AG10803 (cell line): ENCODE measurements at regions not wholly inside any gene's neighbourhood (a gene's known extent, or its start where the extent isn't known, plus 50 kb on each side); places are given as distances from the start of the nearest gene placed in this dataset.

Experiments
- DNase-seq: peaks from one replicate; pipeline ENCODE4 v3.0.0; 2010; ENCODE audit warnings: low read depth
- H3K4me3 ChIP-seq: 2 replicates; pipeline ENCODE4 v1.5.1; 2011; ENCODE audit warnings: mild to moderate bottlenecking, low read length, control low read depth
- CTCF ChIP-seq: conservative IDR thresholded peaks from 2 replicates; pipeline ENCODE4 v1.5.1; 2011; ENCODE audit warnings: mild to moderate bottlenecking, low read length, control low read depth, inconsistent platforms

- no peak for TF ChIP-seq CTCF
Measured at GRCh38 chr3:81029861-81030260, 731.6 kb downstream of the GBE1 start.

GRCh38 chr3:81027344-81027743, 734.1 kb downstream of the GBE1 start:
- no peak overlapping the region for H3K4me3 ChIP-seq
- DNase-seq, result no peak
- no peak for TF ChIP-seq CTCF

More at GRCh38 chr3:81029861-81030260, 731.6 kb downstream of the GBE1 start:
- H3K4me3 ChIP-seq, result no peak overlapping the region
- DNase-seq, result no peak

- DNase-seq, result no peak
- no peak for TF ChIP-seq CTCF
- H3K4me3 ChIP-seq, result no peak overlapping the region
Measured at GRCh38 chr3:81024560-81024959, 736.9 kb downstream of the GBE1 start.

- TF ChIP-seq CTCF, result no peak
- no peak overlapping the region for H3K4me3 ChIP-seq
- no peak for DNase-seq
Measured at GRCh38 chr3:81022339-81022738, 739.1 kb downstream of the GBE1 start.

- no peak for DNase-seq
- no peak for TF ChIP-seq CTCF
Measured at GRCh38 chr3:81013360-81013759, 748.1 kb downstream of the GBE1 start.

GRCh38 chr3:81005992-81006391, 755.5 kb downstream of the GBE1 start:
- DNase-seq, result no peak
- no peak for TF ChIP-seq CTCF
- H3K4me3 ChIP-seq, result no peak overlapping the region

More at GRCh38 chr3:81013360-81013759, 748.1 kb downstream of the GBE1 start:
- no peak overlapping the region for H3K4me3 ChIP-seq

- H3K4me3 ChIP-seq, result no peak overlapping the region
- DNase-seq, result no peak
- no peak for TF ChIP-seq CTCF
Measured at GRCh38 chr3:81003817-81004216, 757.6 kb downstream of the GBE1 start.
